A673 (cell line): ENCODE measurements at regions not wholly inside any gene's neighbourhood (a gene's known extent, or its start where the extent isn't known, plus 50 kb on each side); places are given as distances from the start of the nearest gene placed in this dataset.
A peak's percentile ranks its signal among the peaks of the same experiment; 100 is the strongest.

Source experiments
- BruUV-seq: library from RNA; stranded (reverse); fragments of 400-500 nt; replicated peaks from 2 replicates; lab custom pipeline; 2021; lab: Mats Ljungman, UMichigan
- CTCF ChIA-PET: fragments of 300-600 bp; sonication (Branson Sonifier 250); formaldehyde crosslinking; loops from one replicate; lab custom pipeline; 2022; ENCODE audit warnings: antibody characterized with exemption; lab: Charles Lee
- POLR2A ChIA-PET: fragments of 300-600 bp; sonication (Branson Sonifier 250); formaldehyde crosslinking; loops from one replicate; lab custom pipeline; 2022; ENCODE audit warnings: antibody characterized with exemption; ENCODE audit not compliant: low non-redundant PET; lab: Charles Lee
- DNase-seq: peaks from one replicate; pipeline ENCODE4 v3.0.0-alpha.2; 2015; ENCODE audit warnings: low spot score
- H3K27ac ChIP-seq: fragments of 200-600 bp; sonication (generic); 2 replicates; pipeline ENCODE4 v1.5.1; 2016; ENCODE audit warnings: mixed run types, low read depth, mild to moderate bottlenecking, mixed read lengths, antibody characterized with exemption, low read length; ENCODE audit not compliant: poor library complexity, severe bottlenecking
- H3K27me3 ChIP-seq: fragments of 200-600 bp; sonication (generic); replicated peaks from 2 replicates; pipeline ENCODE4 v1.6.1; 2017; ENCODE audit warnings: mixed run types, low read depth, mild to moderate bottlenecking, mixed read lengths, antibody characterized with exemption, low read length; ENCODE audit not compliant: insufficient read depth, poor library complexity
- H3K36me3 ChIP-seq: fragments of 200-600 bp; sonication (generic); 2 replicates; pipeline ENCODE4 v1.6.1; 2016; ENCODE audit warnings: mixed run types, mild to moderate bottlenecking, mixed read lengths, antibody characterized with exemption, low read length; ENCODE audit not compliant: insufficient read depth, poor library complexity, severe bottlenecking
- H3K4me1 ChIP-seq: fragments of 200-600 bp; sonication (generic); 2 replicates; pipeline ENCODE4 v1.6.1; 2017; ENCODE audit warnings: mixed run types, mild to moderate bottlenecking, mixed read lengths, antibody characterized with exemption, low read length; ENCODE audit not compliant: insufficient read depth, poor library complexity, severe bottlenecking
- H3K4me3 ChIP-seq: fragments of 200-600 bp; sonication (generic); 2 replicates; pipeline ENCODE4 v1.5.1; 2016; ENCODE audit warnings: low read depth, mixed run types, mild to moderate bottlenecking, mixed read lengths, low read length; ENCODE audit not compliant: poor library complexity, severe bottlenecking
- H3K9me3 ChIP-seq: fragments of 200-600 bp; sonication (generic); 2 replicates; pipeline ENCODE4 v1.6.1; 2016; ENCODE audit warnings: mixed run types, low read depth, mild to moderate bottlenecking, mixed read lengths, antibody characterized with exemption, low read length; ENCODE audit not compliant: poor library complexity, severe bottlenecking
- CTCF ChIP-seq: fragments of 300-800, 200-600 bp; sonication (generic); conservative IDR thresholded peaks from 2 replicates; pipeline ENCODE4 v1.5.1; 2017; ENCODE audit warnings: low read depth, mild to moderate bottlenecking, antibody characterized with exemption, low read length, moderate library complexity, mixed read lengths
- EZH2 ChIP-seq: fragments of 200-600 bp; sonication (generic); IDR thresholded peaks from 2 replicates; pipeline ENCODE4 v1.6.1; 2017; ENCODE audit warnings: borderline replicate concordance, low read depth, mild to moderate bottlenecking, mixed read lengths, antibody characterized with exemption, low read length; ENCODE audit not compliant: poor library complexity, severe bottlenecking
- intact Hi-C: fragments of 100-400 bp; cut with micrococcal nuclease; formaldehyde crosslinking; loops from one replicate; pipeline ENCODE4 v1.10.0; 2022; ENCODE audit not compliant: unreplicated experiment

- no peak for DNase-seq
- Histone ChIP-seq H3K36me3 (no peaks in the 10 kb centered on the region), H3K9me3 (no peaks in the 10 kb centered on the region), H3K27me3 (no peaks in the 10 kb centered on the region), H3K4me1 (peaks cover 9% of the 10 kb centered on the region), H3K4me3 (no peak overlapping the region), H3K27ac (no peak overlapping the region)
- CTCF ChIA-PET: no interaction called here
- no peak for TF ChIP-seq EZH2
- TF ChIP-seq CTCF: no peak
- POLR2A ChIA-PET: no interaction called here
- intact Hi-C loops: no loop called here
- no TSS peak for BruUV-seq
These were observed 184.2 kb downstream of the GASK1B start for GRCh38 chr4:157988641-157989040.

GRCh38 chr4:157984285-157984911, 188.4 kb downstream of the GASK1B start:
- H3K4me3 ChIP-seq: no peak overlapping the region
- BruUV-seq: no TSS peak
- H3K27me3 ChIP-seq: no peaks in the 10 kb centered on the region
- POLR2A ChIA-PET: no interaction called here
- CTCF ChIA-PET: no interaction called here
- no peaks in the 10 kb centered on the region for H3K9me3 ChIP-seq
- H3K4me1 ChIP-seq: peaks cover 14% of the 10 kb centered on the region
- no peaks in the 10 kb centered on the region for H3K36me3 ChIP-seq
- intact Hi-C loops: no loop called here
- DNase-seq: no peak
- H3K27ac ChIP-seq: no peak overlapping the region
- no peak for TF ChIP-seq CTCF
- no peak for TF ChIP-seq EZH2

GRCh38 chr4:157983300-157983699, 189.5 kb downstream of the GASK1B start:
- no peak overlapping the region for H3K4me3 ChIP-seq
- H3K27ac ChIP-seq: peak overlapping the region; percentile 77
- peaks cover 19% of the 10 kb centered on the region for H3K4me1 ChIP-seq
- no TSS peak for BruUV-seq
- POLR2A ChIA-PET: no interaction called here
- CTCF ChIA-PET: no interaction called here
- TF ChIP-seq CTCF: no peak
- no peak for TF ChIP-seq EZH2
- no peaks in the 10 kb centered on the region for H3K9me3 ChIP-seq
- no peaks in the 10 kb centered on the region for H3K36me3 ChIP-seq
- intact Hi-C loops: no loop called here
- peak; percentile 74 for DNase-seq
- no peaks in the 10 kb centered on the region for H3K27me3 ChIP-seq
